Caco-2 (cell line): ENCODE measurements at regions not wholly inside any gene's neighbourhood (a gene's known extent, or its start where the extent isn't known, plus 50 kb on each side); places are given as distances from the start of the nearest gene placed in this dataset.

ENCODE experiments used
- BruUV-seq: library from RNA; stranded (reverse); fragments of 400-500 nt; replicated peaks from 2 replicates; lab custom pipeline; 2021; lab: Mats Ljungman, UMichigan
- CTCF ChIA-PET: fragments of 300-600 bp; sonication (Branson Sonifier 250); formaldehyde crosslinking; loops from one replicate; lab custom pipeline; 2022; ENCODE audit warnings: antibody characterized with exemption; lab: Charles Lee
- POLR2A ChIA-PET: fragments of 300-600 bp; sonication (Branson Sonifier 250); formaldehyde crosslinking; loops from one replicate; lab custom pipeline; 2022; ENCODE audit warnings: antibody characterized with exemption; lab: Charles Lee
- DNase-seq, 2 experiments: peaks; one replicate each; pipeline versions ENCODE4 v3.0.0 to v3.0.0-alpha.2; 2020 to 2022
- H3K27me3 ChIP-seq: replicated peaks from 2 replicates; pipeline ENCODE4 v1.6.0; 2011; ENCODE audit warnings: low read length; ENCODE audit not compliant: control insufficient read depth, insufficient read depth
- H3K36me3 ChIP-seq: 2 replicates; pipeline ENCODE4 v1.5.1; 2011; ENCODE audit warnings: low read length; ENCODE audit not compliant: control insufficient read depth, insufficient read depth
- H3K4me1 ChIP-seq: fragments of 250-450 bp; sonication (Bioruptor Pico); 2 replicates; pipeline ENCODE4 v1.5.1; 2020; ENCODE audit warnings: mild to moderate bottlenecking
- H3K4me3 ChIP-seq: 2 replicates; pipeline ENCODE4 v1.5.1; 2011; ENCODE audit warnings: low read depth, mild to moderate bottlenecking, control low read depth, low read length
- H3K9me3 ChIP-seq: fragments of 250-450 bp; sonication (Bioruptor Pico); 2 replicates; pipeline ENCODE4 v1.5.1; 2020; ENCODE audit warnings: mild to moderate bottlenecking, moderate library complexity
- H3K27ac Mint-ChIP-seq: one replicate; pipeline ENCODE4 v1.8.0; 2022; ENCODE audit warnings: mixed read lengths; ENCODE audit not compliant: unreplicated experiment
- H3K27me3 Mint-ChIP-seq: one replicate; pipeline ENCODE4 v1.8.0; 2022; ENCODE audit warnings: mixed read lengths; ENCODE audit not compliant: insufficient read depth, unreplicated experiment
- H3K36me3 Mint-ChIP-seq: one replicate; pipeline ENCODE4 v1.8.0; 2022; ENCODE audit warnings: mild to moderate bottlenecking, mixed read lengths; ENCODE audit not compliant: insufficient read depth, unreplicated experiment
- H3K4me1 Mint-ChIP-seq: one replicate; pipeline ENCODE4 v1.8.0; 2022; ENCODE audit warnings: low read depth, mixed read lengths; ENCODE audit not compliant: unreplicated experiment
- H3K4me3 Mint-ChIP-seq: one replicate; pipeline ENCODE4 v1.8.0; 2022; ENCODE audit warnings: mild to moderate bottlenecking, moderate library complexity, mixed read lengths; ENCODE audit not compliant: unreplicated experiment
- H3K9me3 Mint-ChIP-seq: one replicate; pipeline ENCODE4 v1.8.0; 2022; ENCODE audit warnings: mixed read lengths; ENCODE audit not compliant: unreplicated experiment
- intact Hi-C: fragments of 100-400 bp; cut with micrococcal nuclease; formaldehyde crosslinking; loops from one replicate; pipeline ENCODE4 v1.10.0; 2022; ENCODE audit not compliant: unreplicated experiment
- TF ChIP-seq, protein P1 (sequence below), 2 experiments: fragments of 200-600 bp in 1 of 2; IDR thresholded peaks; 1 replicate in 1 of 2; 2 replicates in 1 of 2; pipeline versions ENCODE4 v1.5.1 to v1.8.0; 2011 to 2022; ENCODE audit warnings: antibody characterized with exemption in 1 of 2, control low read depth in 1 of 2, inconsistent platforms in 1 of 2, low read depth in 1 of 2, low read length in 1 of 2, mild to moderate bottlenecking in 1 of 2, moderate library complexity in 1 of 2; ENCODE audit not compliant: insufficient read depth in 1 of 2, severe bottlenecking in 1 of 2, unreplicated experiment in 1 of 2

DNA sequence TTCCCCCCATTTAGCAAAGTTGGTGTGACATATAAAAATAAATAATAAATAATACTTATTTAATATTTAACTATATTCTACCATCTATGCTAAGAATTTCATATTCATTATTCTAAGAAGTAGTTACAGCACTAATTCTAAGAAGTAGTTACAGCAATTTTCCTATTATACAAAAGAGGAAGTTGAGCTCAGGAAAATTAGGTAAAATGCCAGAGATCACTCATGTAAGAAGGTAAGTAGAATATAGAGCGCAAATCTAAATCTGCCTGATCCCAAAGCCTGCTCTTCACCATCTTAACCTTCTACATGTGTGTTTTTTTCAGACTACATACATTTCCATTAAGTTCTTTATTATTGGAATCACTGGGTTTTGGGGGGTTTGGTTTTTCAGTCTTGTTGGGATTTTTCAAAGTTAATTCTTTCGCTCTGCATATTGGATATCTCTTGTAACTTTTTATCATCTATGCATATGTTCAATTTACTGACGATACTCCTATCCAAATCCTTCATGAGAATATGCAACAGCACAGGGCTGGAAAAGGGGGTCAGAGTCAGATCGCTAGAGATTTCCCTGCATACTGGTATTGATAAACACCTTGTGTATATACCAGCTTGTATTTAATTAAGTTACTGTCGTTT is 852.1 kb downstream of the MAT2B start:
- intact Hi-C loops, result no loop called here
- no peaks in the 10 kb centered on the region for H3K36me3 ChIP-seq
- POLR2A ChIA-PET, result no interaction called here

DNA sequence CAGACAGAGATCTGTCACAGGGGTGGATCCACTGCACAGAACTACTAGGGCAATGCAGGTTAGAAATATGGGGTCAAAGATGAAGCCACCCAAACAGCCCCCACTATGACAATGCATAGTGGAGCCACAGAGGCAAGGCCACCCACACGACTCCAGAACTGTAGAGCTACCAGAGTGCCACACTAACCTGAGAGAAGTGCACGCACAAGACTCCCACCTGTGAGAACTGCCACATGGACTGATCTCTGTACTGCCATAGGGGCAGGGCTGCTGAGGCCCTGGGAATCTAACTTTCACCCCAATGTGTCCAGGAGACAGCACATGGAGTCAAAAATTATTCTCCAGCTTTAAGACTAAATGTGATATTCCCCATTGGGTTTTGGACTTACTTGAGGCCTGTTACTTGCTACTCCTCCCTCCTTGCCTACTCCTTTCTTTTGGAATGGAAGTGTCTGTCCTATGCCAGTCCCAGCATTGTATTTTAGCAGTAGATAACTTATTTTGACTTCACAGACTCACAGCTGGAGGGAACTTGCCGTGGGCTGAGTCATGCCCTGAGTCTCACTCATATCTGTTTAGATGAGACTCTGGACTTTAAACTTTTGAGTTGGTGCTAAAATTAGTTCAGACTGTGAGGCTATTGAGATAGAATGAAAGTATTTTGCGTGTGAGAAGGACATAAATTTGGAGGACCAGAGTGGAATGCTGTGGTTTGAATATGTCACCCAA is 853.3 kb downstream of the MAT2B start:
- Mint-ChIP-seq H3K27ac (no peak overlapping the region), H3K4me3 (no peak overlapping the region), H3K9me3 (no peaks in the 10 kb centered on the region), H3K4me1 (no peaks in the 10 kb centered on the region), H3K36me3 (no peaks in the 10 kb centered on the region), H3K27me3 (peaks cover 3% of the 10 kb centered on the region)
- POLR2A ChIA-PET, result no interaction called here
- Histone ChIP-seq H3K36me3 (no peaks in the 10 kb centered on the region), H3K27me3 (no peaks in the 10 kb centered on the region), H3K4me1 (peaks cover 17% of the 10 kb centered on the region), H3K9me3 (no peaks in the 10 kb centered on the region), H3K4me3 (no peak overlapping the region)
- TF ChIP-seq, protein P1, sequence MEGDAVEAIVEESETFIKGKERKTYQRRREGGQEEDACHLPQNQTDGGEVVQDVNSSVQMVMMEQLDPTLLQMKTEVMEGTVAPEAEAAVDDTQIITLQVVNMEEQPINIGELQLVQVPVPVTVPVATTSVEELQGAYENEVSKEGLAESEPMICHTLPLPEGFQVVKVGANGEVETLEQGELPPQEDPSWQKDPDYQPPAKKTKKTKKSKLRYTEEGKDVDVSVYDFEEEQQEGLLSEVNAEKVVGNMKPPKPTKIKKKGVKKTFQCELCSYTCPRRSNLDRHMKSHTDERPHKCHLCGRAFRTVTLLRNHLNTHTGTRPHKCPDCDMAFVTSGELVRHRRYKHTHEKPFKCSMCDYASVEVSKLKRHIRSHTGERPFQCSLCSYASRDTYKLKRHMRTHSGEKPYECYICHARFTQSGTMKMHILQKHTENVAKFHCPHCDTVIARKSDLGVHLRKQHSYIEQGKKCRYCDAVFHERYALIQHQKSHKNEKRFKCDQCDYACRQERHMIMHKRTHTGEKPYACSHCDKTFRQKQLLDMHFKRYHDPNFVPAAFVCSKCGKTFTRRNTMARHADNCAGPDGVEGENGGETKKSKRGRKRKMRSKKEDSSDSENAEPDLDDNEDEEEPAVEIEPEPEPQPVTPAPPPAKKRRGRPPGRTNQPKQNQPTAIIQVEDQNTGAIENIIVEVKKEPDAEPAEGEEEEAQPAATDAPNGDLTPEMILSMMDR (IDR thresholded peaks at IDR 0.05; ENCODE audit: insufficient read depth in 1 of 2, low read depth in 1 of 2, low read length in 1 of 2, severe bottlenecking in 1 of 2, unreplicated experiment in 1 of 2), result no peak
- no peak for DNase-seq
- BruUV-seq, result no TSS peak
- CTCF ChIA-PET, result no interaction called here
- intact Hi-C loops, result no loop called here

More for the DNA sequence above, 852.1 kb downstream of the MAT2B start:
- H3K27me3 Mint-ChIP-seq, result peaks cover 3% of the 10 kb centered on the region
- no peaks in the 10 kb centered on the region for H3K27me3 ChIP-seq
- no peak overlapping the region for H3K27ac Mint-ChIP-seq
- DNase-seq, result no peak
- TF ChIP-seq, protein P1 (IDR thresholded peaks at IDR 0.05; ENCODE audit: insufficient read depth in 1 of 2, low read depth in 1 of 2, low read length in 1 of 2, severe bottlenecking in 1 of 2, unreplicated experiment in 1 of 2), result no peak
- no peak overlapping the region for H3K4me3 Mint-ChIP-seq
- no peaks in the 10 kb centered on the region for H3K36me3 Mint-ChIP-seq
- no peak overlapping the region for H3K4me3 ChIP-seq
- H3K9me3 Mint-ChIP-seq, result no peaks in the 10 kb centered on the region
- CTCF ChIA-PET, result no interaction called here
- BruUV-seq, result no TSS peak
- H3K9me3 ChIP-seq, result no peaks in the 10 kb centered on the region
- H3K4me1 Mint-ChIP-seq, result no peaks in the 10 kb centered on the region
- H3K4me1 ChIP-seq, result peaks cover 18% of the 10 kb centered on the region

DNA sequence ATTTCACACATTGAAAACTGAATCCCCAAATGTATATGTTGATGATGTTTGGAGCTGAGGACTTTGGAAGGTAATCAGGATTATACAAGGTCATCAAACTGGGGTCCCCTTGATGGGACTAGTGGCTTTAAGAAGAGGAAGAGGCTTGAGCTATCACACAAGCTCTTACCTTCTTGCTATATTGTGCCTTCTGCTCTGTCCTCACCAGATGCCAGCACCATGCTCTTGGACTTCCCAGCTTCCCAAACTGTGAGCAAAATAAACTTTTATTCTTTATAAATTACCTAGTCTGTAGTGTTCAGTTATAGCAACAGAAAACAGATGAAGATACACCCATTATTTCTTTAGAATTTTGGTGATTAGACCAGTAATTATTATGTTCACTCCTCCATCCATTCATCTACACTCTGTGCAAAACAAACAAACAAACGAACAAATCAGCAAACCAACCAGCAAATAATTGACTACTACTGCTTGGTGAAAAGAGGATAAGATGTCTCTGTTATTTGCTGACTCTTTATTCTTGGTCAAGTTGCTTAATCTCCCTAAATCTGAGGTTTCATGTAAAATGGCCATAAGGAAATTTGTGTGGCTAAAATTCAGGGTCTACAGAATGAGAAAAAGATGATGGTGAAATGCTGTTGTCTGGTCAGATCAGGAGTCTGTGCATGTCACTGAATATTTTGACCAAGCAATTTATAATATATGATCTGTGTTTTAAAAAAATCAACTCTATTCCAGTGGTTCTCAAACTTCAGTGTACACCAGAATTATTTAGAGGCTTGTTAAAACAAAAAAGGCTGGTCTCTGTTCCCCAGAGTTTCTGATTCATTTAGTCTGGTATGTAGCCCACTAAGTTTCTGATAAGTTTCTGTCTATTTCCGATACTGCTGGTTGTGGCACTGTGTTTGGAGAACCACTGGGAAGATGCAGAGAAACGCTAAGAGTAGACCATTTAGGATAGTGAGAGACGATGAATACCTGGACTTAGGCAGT is 854.1 kb downstream of the MAT2B start:
- Histone ChIP-seq H3K36me3 (no peaks in the 10 kb centered on the region), H3K4me3 (no peak overlapping the region), H3K4me1 (peaks cover 13% of the 10 kb centered on the region), H3K9me3 (no peaks in the 10 kb centered on the region), H3K27me3 (no peaks in the 10 kb centered on the region)
- peaks cover 3% of the 10 kb centered on the region for H3K27me3 Mint-ChIP-seq
- no peaks in the 10 kb centered on the region for H3K4me1 Mint-ChIP-seq
- no peak overlapping the region for H3K4me3 Mint-ChIP-seq
- no peaks in the 10 kb centered on the region for H3K36me3 Mint-ChIP-seq
- CTCF ChIA-PET, result no interaction called here
- no peak for DNase-seq
- no peak overlapping the region for H3K27ac Mint-ChIP-seq
- BruUV-seq, result no TSS peak
- intact Hi-C loops, result no loop called here
- no peaks in the 10 kb centered on the region for H3K9me3 Mint-ChIP-seq
- POLR2A ChIA-PET, result no interaction called here
- TF ChIP-seq, protein P1 (IDR thresholded peaks at IDR 0.05; ENCODE audit: insufficient read depth in 1 of 2, low read depth in 1 of 2, low read length in 1 of 2, severe bottlenecking in 1 of 2, unreplicated experiment in 1 of 2), result no peak
